ENCODE measurements at regions not wholly inside any gene's neighbourhood (a gene's known extent, or its start where the extent isn't known, plus 50 kb on each side); places are given as distances from the start of the nearest gene placed in this dataset.

- in situ Hi-C loops (cut with MboI; ENCODE audit: low pct_unique_long_range_greater_than_20kb, low sequenced_read_pairs), result no loop called here
- no peak for DNase-seq
Measured at GRCh38 chr21:40901691-40902090, 54.7 kb upstream of the DSCAM start.

GRCh38 chr21:40902299-40902698, 55.3 kb upstream of the DSCAM start:
- in situ Hi-C loops (cut with MboI; ENCODE audit: low pct_unique_long_range_greater_than_20kb, low sequenced_read_pairs), result no loop called here
- DNase-seq, result no peak

GRCh38 chr21:40902993-40903392, 56.0 kb upstream of the DSCAM start:
- no peak for DNase-seq
- in situ Hi-C loops (cut with MboI; ENCODE audit: low pct_unique_long_range_greater_than_20kb, low sequenced_read_pairs), result no loop called here

GRCh38 chr21:40905251-40905650, 58.3 kb upstream of the DSCAM start:
- in situ Hi-C loops (cut with MboI; ENCODE audit: low pct_unique_long_range_greater_than_20kb, low sequenced_read_pairs), result no loop called here
- no peak for DNase-seq

- DNase-seq, result no peak
- in situ Hi-C loops (cut with MboI; ENCODE audit: low pct_unique_long_range_greater_than_20kb, low sequenced_read_pairs), result no loop called here
Measured at GRCh38 chr21:40912375-40912774, 65.4 kb upstream of the DSCAM start.

GRCh38 chr21:40915114-40915513, 68.2 kb upstream of the DSCAM start:
- in situ Hi-C loops (cut with MboI; ENCODE audit: low pct_unique_long_range_greater_than_20kb, low sequenced_read_pairs), result no loop called here
- DNase-seq, result no peak

GRCh38 chr21:40923407-40923806, 76.4 kb upstream of the DSCAM start:
- in situ Hi-C loops (cut with MboI; ENCODE audit: low pct_unique_long_range_greater_than_20kb, low sequenced_read_pairs), result no loop called here

GRCh38 chr21:40923901-40924300, 76.9 kb upstream of the DSCAM start:
- DNase-seq, result no peak
- in situ Hi-C loops (cut with MboI; ENCODE audit: low pct_unique_long_range_greater_than_20kb, low sequenced_read_pairs), result no loop called here

More at GRCh38 chr21:40923407-40923806, 76.4 kb upstream of the DSCAM start:
- DNase-seq, result no peak

- DNase-seq, result no peak
- in situ Hi-C loops (cut with MboI; ENCODE audit: low pct_unique_long_range_greater_than_20kb, low sequenced_read_pairs), result no loop called here
Measured at GRCh38 chr21:40924641-40925040, 77.7 kb upstream of the DSCAM start.

- no peak for DNase-seq
- in situ Hi-C loops (cut with MboI; ENCODE audit: low pct_unique_long_range_greater_than_20kb, low sequenced_read_pairs), result no loop called here
Measured at GRCh38 chr21:40926238-40926637, 79.3 kb upstream of the DSCAM start.

GRCh38 chr21:40929833-40930232, 82.9 kb upstream of the DSCAM start:
- in situ Hi-C loops (cut with MboI; ENCODE audit: low pct_unique_long_range_greater_than_20kb, low sequenced_read_pairs), result no loop called here
- no peak for DNase-seq

GRCh38 chr21:40931197-40931596, 84.2 kb upstream of the DSCAM start:
- no peak for DNase-seq
- in situ Hi-C loops (cut with MboI; ENCODE audit: low pct_unique_long_range_greater_than_20kb, low sequenced_read_pairs), result no loop called here

- no peak for DNase-seq
- in situ Hi-C loops (cut with MboI; ENCODE audit: low pct_unique_long_range_greater_than_20kb, low sequenced_read_pairs), result no loop called here
Measured at GRCh38 chr21:40936178-40936577, 89.2 kb upstream of the DSCAM start.

GRCh38 chr21:40936771-40937261, 89.9 kb upstream of the DSCAM start:
- in situ Hi-C loops (cut with MboI; ENCODE audit: low pct_unique_long_range_greater_than_20kb, low sequenced_read_pairs), result no loop called here
- no peak for DNase-seq

- no peak for DNase-seq
- in situ Hi-C loops (cut with MboI; ENCODE audit: low pct_unique_long_range_greater_than_20kb, low sequenced_read_pairs), result no loop called here
Measured at GRCh38 chr21:40938078-40938477, 91.1 kb upstream of the DSCAM start.

GRCh38 chr21:40938611-40939010, 91.7 kb upstream of the DSCAM start:
- no peak for DNase-seq
- in situ Hi-C loops (cut with MboI; ENCODE audit: low pct_unique_long_range_greater_than_20kb, low sequenced_read_pairs), result no loop called here

GRCh38 chr21:40947713-40948112, 100.8 kb upstream of the DSCAM start:
- in situ Hi-C loops (cut with MboI; ENCODE audit: low pct_unique_long_range_greater_than_20kb, low sequenced_read_pairs), result no loop called here
- DNase-seq, result no peak

- in situ Hi-C loops (cut with MboI; ENCODE audit: low pct_unique_long_range_greater_than_20kb, low sequenced_read_pairs), result no loop called here
Measured at GRCh38 chr21:40950970-40951369, 104.0 kb upstream of the DSCAM start.

GRCh38 chr21:40952551-40953323, 105.8 kb upstream of the DSCAM start:
- in situ Hi-C loops (cut with MboI; ENCODE audit: low pct_unique_long_range_greater_than_20kb, low sequenced_read_pairs), result no loop called here
- DNase-seq, result no peak

More at GRCh38 chr21:40950970-40951369, 104.0 kb upstream of the DSCAM start:
- DNase-seq, result no peak

- in situ Hi-C loops (cut with MboI; ENCODE audit: low pct_unique_long_range_greater_than_20kb, low sequenced_read_pairs), result no loop called here
- DNase-seq, result no peak
Measured at GRCh38 chr21:40964691-40965090, 117.7 kb upstream of the DSCAM start.

- DNase-seq, result no peak
- in situ Hi-C loops (cut with MboI; ENCODE audit: low pct_unique_long_range_greater_than_20kb, low sequenced_read_pairs), result no loop called here
Measured at GRCh38 chr21:40967771-40968170, 120.8 kb upstream of the DSCAM start.
